DOHH2 (cell line): ENCODE measurements at regions not wholly inside any gene's neighbourhood (a gene's known extent, or its start where the extent isn't known, plus 50 kb on each side); places are given as distances from the start of the nearest gene placed in this dataset.

Experiments used
- H3F3A ChIP-seq: fragments of 200-600 bp; sonication (generic), shearing (Covaris generic); 2 replicates; pipeline ENCODE4 v1.6.0; 2016; ENCODE audit warnings: antibody characterized with exemption, mild to moderate bottlenecking; ENCODE audit not compliant: control insufficient read depth, insufficient read depth
- H3K27ac ChIP-seq: fragments of 200-600 bp; sonication (generic); 2 replicates; pipeline ENCODE4 v1.5.1; 2014; ENCODE audit warnings: low read depth, mild to moderate bottlenecking, low read length, moderate library complexity
- H3K27me3 ChIP-seq: fragments of 200-600 bp; sonication (generic); 2 replicates; pipeline ENCODE4 v1.6.1; 2014; ENCODE audit warnings: mild to moderate bottlenecking, low read length, mixed read lengths; ENCODE audit not compliant: control insufficient read depth
- H3K36me3 ChIP-seq: fragments of 200-600 bp; sonication (generic); 2 replicates; pipeline ENCODE4 v1.6.1; 2014; ENCODE audit warnings: mild to moderate bottlenecking, low read length, moderate library complexity, mixed read lengths; ENCODE audit not compliant: control insufficient read depth
- H3K4me1 ChIP-seq: fragments of 200-600 bp; sonication (generic); 2 replicates; pipeline ENCODE4 v1.6.1; 2014; ENCODE audit warnings: mild to moderate bottlenecking, low read length, mixed read lengths; ENCODE audit not compliant: control insufficient read depth
- H3K4me2 ChIP-seq: fragments of 200-600 bp; sonication (generic); 2 replicates; pipeline ENCODE4 v1.6.0; 2014; ENCODE audit warnings: mild to moderate bottlenecking, low read length, moderate library complexity
- H3K4me3 ChIP-seq: fragments of 200-600 bp; sonication (generic); 2 replicates; pipeline ENCODE4 v1.5.1; 2014; ENCODE audit warnings: mild to moderate bottlenecking, low read length, mixed read lengths
- H3K79me2 ChIP-seq: fragments of 200-600 bp; sonication (generic); 2 replicates; pipeline ENCODE4 v1.6.1; 2014; ENCODE audit warnings: mild to moderate bottlenecking, low read length, mixed read lengths; ENCODE audit not compliant: control insufficient read depth
- H3K9me2 ChIP-seq: fragments of 200-600 bp; sonication (generic); replicated peaks from 2 replicates; pipeline ENCODE4 v1.6.1; 2014; ENCODE audit warnings: mild to moderate bottlenecking, low read length, mixed read lengths; ENCODE audit not compliant: control insufficient read depth
- H3K9me3 ChIP-seq: fragments of 200-600 bp; sonication (generic); 2 replicates; pipeline ENCODE4 v1.6.1; 2014; ENCODE audit warnings: antibody characterized with exemption, low read length, mixed read lengths; ENCODE audit not compliant: control insufficient read depth, insufficient read depth
- H4K20me1 ChIP-seq: fragments of 200-600 bp; sonication (generic); 2 replicates; pipeline ENCODE4 v1.6.0; 2014; ENCODE audit warnings: low read depth, mild to moderate bottlenecking, antibody characterized with exemption, low read length, moderate library complexity; ENCODE audit not compliant: control insufficient read depth, insufficient read depth
- CTCF ChIP-seq: fragments of 200-600 bp; sonication (generic); IDR thresholded peaks from one replicate; pipeline ENCODE4 v1.5.1; 2014; ENCODE audit warnings: antibody characterized with exemption, mild to moderate bottlenecking, low read depth, low read length; ENCODE audit not compliant: poor library complexity, severe bottlenecking
- EZH2phosphoT487 ChIP-seq: fragments of 200-600 bp; sonication (generic); IDR thresholded peaks from 2 replicates; pipeline ENCODE4 v1.6.1; 2017; ENCODE audit warnings: borderline replicate concordance, mild to moderate bottlenecking, antibody characterized with exemption, low read length, moderate library complexity, mixed read lengths

- TF ChIP-seq CTCF (no peak), EZH2phosphoT487 (no peak)
- no peaks in the 10 kb centered on the region for H3K4me1 ChIP-seq
- no peak overlapping the region for H3K4me3 ChIP-seq
These were observed 228.0 kb upstream of the RTL1 start for GRCh38 chr14:101131451-101131916.

GRCh38 chr14:101132051-101132571 is 228.6 kb upstream of the RTL1 start:
- Histone ChIP-seq H3K4me3 (no peak overlapping the region), H3K27me3 (no peaks in the 10 kb centered on the region), H3K9me2 (no peaks in the 10 kb centered on the region), H3K27ac (no peak overlapping the region), H3K4me2 (no peak overlapping the region), H3K4me1 (no peaks in the 10 kb centered on the region), H3K79me2 (no peaks in the 10 kb centered on the region), H3K36me3 (no peaks in the 10 kb centered on the region), H4K20me1 (no peaks in the 10 kb centered on the region), H3F3A (no peaks in the 10 kb centered on the region), H3K9me3 (no peaks in the 10 kb centered on the region)
- no peak for TF ChIP-seq CTCF
- TF ChIP-seq EZH2phosphoT487: no peak

More at GRCh38 chr14:101131451-101131916, 228.0 kb upstream of the RTL1 start:
- Histone ChIP-seq H3K4me2 (no peak overlapping the region), H3K9me3 (no peaks in the 10 kb centered on the region), H3K36me3 (no peaks in the 10 kb centered on the region), H3K27ac (no peak overlapping the region), H3F3A (no peaks in the 10 kb centered on the region), H4K20me1 (no peaks in the 10 kb centered on the region), H3K27me3 (no peaks in the 10 kb centered on the region), H3K9me2 (no peaks in the 10 kb centered on the region), H3K79me2 (no peaks in the 10 kb centered on the region)

GRCh38 chr14:101132588-101132987 is 229.1 kb upstream of the RTL1 start:
- Histone ChIP-seq H3K27me3 (no peaks in the 10 kb centered on the region), H3F3A (no peaks in the 10 kb centered on the region), H3K79me2 (no peaks in the 10 kb centered on the region), H4K20me1 (no peaks in the 10 kb centered on the region), H3K9me3 (no peaks in the 10 kb centered on the region), H3K4me2 (no peak overlapping the region), H3K27ac (no peak overlapping the region), H3K4me1 (no peaks in the 10 kb centered on the region), H3K9me2 (no peaks in the 10 kb centered on the region), H3K4me3 (no peak overlapping the region), H3K36me3 (no peaks in the 10 kb centered on the region)
- TF ChIP-seq EZH2phosphoT487 (no peak), CTCF (no peak)
